ENCODE measurements at regions not wholly inside any gene's neighbourhood (a gene's known extent, or its start where the extent isn't known, plus 50 kb on each side); places are given as distances from the start of the nearest gene placed in this dataset.

- H3K4me2 ChIP-seq (replicated peaks; ENCODE audit: extremely low read depth, low read length, poor library complexity, severe bottlenecking) = no peak overlapping the region
- WGBS (ENCODE audit: insufficient coverage) = no CpG with 5 or more reads among the region's 1 CpG
- H3K27me3 Mint-ChIP-seq (ENCODE audit: low read depth in 3 of 3) = peaks cover 0 to 4% (median 3%) of the 10 kb centered on the region in 3 donors
- H3K36me3 ChIP-seq (replicated peaks in 1 of 2; ENCODE audit: control insufficient read depth in 1 of 2, insufficient read depth in 2 of 2, low read length in 2 of 2) = no peaks in the 10 kb centered on the region
- no peaks in the 10 kb centered on the region for H3K36me3 Mint-ChIP-seq
- no peaks in the 10 kb centered on the region for H3K9me3 ChIP-seq (replicated peaks in 1 of 2; ENCODE audit: control insufficient read depth in 1 of 2, insufficient read depth in 1 of 2, low read length in 2 of 2)
- H3K4me1 ChIP-seq (ENCODE audit: control insufficient read depth in 1 of 2, insufficient read depth in 2 of 2, low read length in 2 of 2) = no peaks in the 10 kb centered on the region
- H3K27ac ChIP-seq (ENCODE audit: low read depth in 1 of 2, low read length in 2 of 2) = no peak overlapping the region
- DNase-seq = no peak
- H3K4me3 Mint-ChIP-seq = no peak overlapping the region
- H4K20me1 ChIP-seq (ENCODE audit: insufficient read depth, low read length) = no peaks in the 10 kb centered on the region
- intact Hi-C loops (cut with micrococcal nuclease) = no loop called here
- H3K9ac ChIP-seq (ENCODE audit: insufficient read depth, low read length, poor library complexity, severe bottlenecking) = no peak overlapping the region
- H3K79me2 ChIP-seq (ENCODE audit: insufficient read depth, low read length) = no peaks in the 10 kb centered on the region
- no peak overlapping the region for H2AFZ ChIP-seq (ENCODE audit: insufficient read depth, low read depth, low read length, poor library complexity, severe bottlenecking)
- H3K4me1 Mint-ChIP-seq = no peaks in the 10 kb centered on the region
- H3K27ac Mint-ChIP-seq = no peak overlapping the region
- TF ChIP-seq CTCF (IDR thresholded peaks at IDR 0.05) = no peak
- H3K9me3 Mint-ChIP-seq = peaks cover 0 to 6% (median 2%) of the 10 kb centered on the region in 7 donors
- H3K27me3 ChIP-seq (ENCODE audit: control insufficient read depth in 2 of 2, insufficient read depth in 2 of 2, low read length in 2 of 2) = no peaks in the 10 kb centered on the region
- no peak overlapping the region for H3K4me3 ChIP-seq (replicated peaks in 1 of 3; ENCODE audit: low read depth in 2 of 3, low read length in 3 of 3)
Measured at GRCh38 chr5:37988454-37989046, 148.7 kb upstream of the GDNF start.

- no peak for TF ChIP-seq CTCF (IDR thresholded peaks at IDR 0.05)
- intact Hi-C loops (cut with micrococcal nuclease) = no loop called here
- no peaks in the 10 kb centered on the region for H3K36me3 ChIP-seq (replicated peaks in 1 of 2; ENCODE audit: control insufficient read depth in 1 of 2, insufficient read depth in 2 of 2, low read length in 2 of 2)
- Mint-ChIP-seq H3K27me3 (ENCODE audit: low read depth in 3 of 3) (no peaks in the 10 kb centered on the region), H3K36me3 (no peaks in the 10 kb centered on the region), H3K9me3 (peaks cover 1 to 16% (median 5%) of the 10 kb centered on the region in 7 donors), H3K4me3 (no peak overlapping the region), H3K27ac (no peak overlapping the region), H3K4me1 (no peaks in the 10 kb centered on the region)
- no peak overlapping the region for H3K4me3 ChIP-seq (replicated peaks in 1 of 3; ENCODE audit: low read depth in 2 of 3, low read length in 3 of 3)
- H3K79me2 ChIP-seq (ENCODE audit: insufficient read depth, low read length) = no peaks in the 10 kb centered on the region
- WGBS (ENCODE audit: insufficient coverage) = 77% methylated on average over 1 of the region's 1 CpG
- no peaks in the 10 kb centered on the region for H4K20me1 ChIP-seq (ENCODE audit: insufficient read depth, low read length)
- H3K9ac ChIP-seq (ENCODE audit: insufficient read depth, low read length, poor library complexity, severe bottlenecking) = no peak overlapping the region
- H3K9me3 ChIP-seq (replicated peaks in 1 of 2; ENCODE audit: control insufficient read depth in 1 of 2, insufficient read depth in 1 of 2, low read length in 2 of 2) = no peaks in the 10 kb centered on the region
- no peak overlapping the region for H3K27ac ChIP-seq (ENCODE audit: low read depth in 1 of 2, low read length in 2 of 2)
- no peak for DNase-seq
- no peak overlapping the region for H2AFZ ChIP-seq (ENCODE audit: insufficient read depth, low read depth, low read length, poor library complexity, severe bottlenecking)
- H3K4me2 ChIP-seq (replicated peaks; ENCODE audit: extremely low read depth, low read length, poor library complexity, severe bottlenecking) = no peak overlapping the region
- H3K27me3 ChIP-seq (ENCODE audit: control insufficient read depth in 2 of 2, insufficient read depth in 2 of 2, low read length in 2 of 2) = no peaks in the 10 kb centered on the region
- H3K4me1 ChIP-seq (ENCODE audit: control insufficient read depth in 1 of 2, insufficient read depth in 2 of 2, low read length in 2 of 2) = no peaks in the 10 kb centered on the region
Measured at GRCh38 chr5:37984300-37984699, 144.5 kb upstream of the GDNF start.

Measured in CD14-positive monocyte (primary cell).